Stimulated activated naive B cell treated with anti-CD40 and anti-IgM and Interleukin-4, amounts not matched to agents 10 μg/mL and 1 μg/mL and 100 μg/mL, for 72 hours (primary cell): ENCODE measurements at regions not wholly inside any gene's neighbourhood (a gene's known extent, or its start where the extent isn't known, plus 50 kb on each side); places are given as distances from the start of the nearest gene placed in this dataset.

Source experiments
- ATAC-seq, 2 donors: fragments of 150-1000 bp; cut with Tn5 transposase; replicated peaks; 2 replicates each; pipeline ENCODE4 v1.10.0; 2021; ENCODE audit warnings: moderate library complexity in 1 of 2
- DNase-seq: peaks from one replicate; pipeline ENCODE4 v3.0.0; 2021
- H3K27ac Mint-ChIP-seq: one replicate; pipeline ENCODE4 v1.8.0; 2022; ENCODE audit warnings: mild to moderate bottlenecking, mixed read lengths
- H3K27me3 Mint-ChIP-seq, 2 donors: one replicate each; pipeline ENCODE4 v1.8.0; 2022; ENCODE audit warnings: mixed read lengths in 2 of 2
- H3K36me3 Mint-ChIP-seq, 2 donors: one replicate each; pipeline ENCODE4 v1.8.0; 2022; ENCODE audit warnings: mixed read lengths in 2 of 2, mild to moderate bottlenecking in 1 of 2
- H3K4me1 Mint-ChIP-seq, 2 donors: one replicate each; pipeline ENCODE4 v1.8.0; 2022; ENCODE audit warnings: mixed read lengths in 2 of 2, mild to moderate bottlenecking in 1 of 2
- H3K4me3 Mint-ChIP-seq, 2 donors: one replicate each; pipeline ENCODE4 v1.8.0; 2022; ENCODE audit warnings: mild to moderate bottlenecking in 2 of 2, mixed read lengths in 2 of 2, moderate library complexity in 1 of 2
- H3K9me3 Mint-ChIP-seq, 2 donors: one replicate each; pipeline ENCODE4 v1.8.0; 2022; ENCODE audit warnings: mixed read lengths in 2 of 2, mild to moderate bottlenecking in 1 of 2

GRCh38 chr21:34296878-34297277 lies 66.9 kb upstream of the KCNE2 start:
- DNase-seq, result no peak
- H3K9me3 Mint-ChIP-seq, result peaks cover 4% of the 10 kb centered on the region in 2 donors
- peaks cover 0 to 1% of the 10 kb centered on the region in 2 donors for H3K36me3 Mint-ChIP-seq
- ATAC-seq, result no peak
- peaks cover 7 to 14% of the 10 kb centered on the region in 2 donors for H3K27me3 Mint-ChIP-seq
- no peak overlapping the region for H3K27ac Mint-ChIP-seq
- no peaks in the 10 kb centered on the region for H3K4me1 Mint-ChIP-seq
- no peak overlapping the region for H3K4me3 Mint-ChIP-seq

- Mint-ChIP-seq H3K4me1 (no peaks in the 10 kb centered on the region), H3K27ac (no peak overlapping the region), H3K9me3 (peaks cover 4% of the 10 kb centered on the region in 2 donors), H3K27me3 (peaks cover 7 to 17% of the 10 kb centered on the region in 2 donors), H3K4me3 (no peak overlapping the region), H3K36me3 (peaks cover 0 to 1% of the 10 kb centered on the region in 2 donors)
- DNase-seq, result no peak
- ATAC-seq, result no peak
Measured at GRCh38 chr21:34298534-34299167, 65.2 kb upstream of the KCNE2 start.

- H3K27me3 Mint-ChIP-seq, result peaks cover 7 to 19% of the 10 kb centered on the region in 2 donors
- no peak for ATAC-seq
Measured at GRCh38 chr21:34299168-34299539, 64.7 kb upstream of the KCNE2 start.

GRCh38 chr21:34302521-34302920 lies 61.3 kb upstream of the KCNE2 start:
- DNase-seq (no peak), ATAC-seq (no peak)
- Mint-ChIP-seq H3K27ac (no peak overlapping the region), H3K4me1 (no peaks in the 10 kb centered on the region), H3K36me3 (peaks cover 0 to 1% of the 10 kb centered on the region in 2 donors), H3K27me3 (peaks cover 12 to 23% of the 10 kb centered on the region in 2 donors), H3K4me3 (no peak overlapping the region), H3K9me3 (peaks cover 4% of the 10 kb centered on the region in 2 donors)

More at GRCh38 chr21:34299168-34299539, 64.7 kb upstream of the KCNE2 start:
- Mint-ChIP-seq H3K9me3 (peaks cover 4% of the 10 kb centered on the region in 2 donors), H3K27ac (no peak overlapping the region), H3K36me3 (peaks cover 0 to 1% of the 10 kb centered on the region in 2 donors), H3K4me1 (no peaks in the 10 kb centered on the region), H3K4me3 (no peak overlapping the region)
- no peak for DNase-seq

- Mint-ChIP-seq H3K9me3 (peaks cover 2 to 4% of the 10 kb centered on the region in 2 donors), H3K4me3 (no peak overlapping the region), H3K27ac (no peak overlapping the region), H3K27me3 (peaks cover 15% of the 10 kb centered on the region in 2 donors), H3K36me3 (peaks cover 0 to 1% of the 10 kb centered on the region in 2 donors), H3K4me1 (no peaks in the 10 kb centered on the region)
- DNase-seq, result no peak
- no peak for ATAC-seq
Measured at GRCh38 chr21:34305605-34306604, 57.9 kb upstream of the KCNE2 start.

GRCh38 chr21:34307991-34308532 lies 55.7 kb upstream of the KCNE2 start:
- DNase-seq (no peak), ATAC-seq (no peak)
- no peak overlapping the region for H3K27ac Mint-ChIP-seq
- H3K36me3 Mint-ChIP-seq, result no peaks in the 10 kb centered on the region
- no peaks in the 10 kb centered on the region for H3K9me3 Mint-ChIP-seq
- no peaks in the 10 kb centered on the region for H3K4me1 Mint-ChIP-seq
- peaks cover 9 to 15% of the 10 kb centered on the region in 2 donors for H3K27me3 Mint-ChIP-seq
- H3K4me3 Mint-ChIP-seq, result no peak overlapping the region

GRCh38 chr21:34311561-34312330 lies 52.1 kb upstream of the KCNE2 start:
- peaks cover 15 to 20% of the 10 kb centered on the region in 2 donors for H3K27me3 Mint-ChIP-seq
- no peak overlapping the region for H3K27ac Mint-ChIP-seq
- no peaks in the 10 kb centered on the region for H3K36me3 Mint-ChIP-seq
- no peaks in the 10 kb centered on the region for H3K4me1 Mint-ChIP-seq
- no peak for DNase-seq
- no peak overlapping the region for H3K4me3 Mint-ChIP-seq
- ATAC-seq, result no peak
- H3K9me3 Mint-ChIP-seq, result no peaks in the 10 kb centered on the region

GRCh38 chr21:34313116-34313515 lies 50.7 kb upstream of the KCNE2 start:
- ATAC-seq (no peak), DNase-seq (no peak)
- Mint-ChIP-seq H3K27ac (no peak overlapping the region), H3K4me3 (no peak overlapping the region), H3K36me3 (no peaks in the 10 kb centered on the region), H3K9me3 (no peaks in the 10 kb centered on the region), H3K27me3 (peaks cover 8 to 16% of the 10 kb centered on the region in 2 donors), H3K4me1 (no peaks in the 10 kb centered on the region)
